K562 (cell line): ENCODE measurements at regions not wholly inside any gene's neighbourhood (a gene's known extent, or its start where the extent isn't known, plus 50 kb on each side); places are given as distances from the start of the nearest gene placed in this dataset.

ENCODE experiments used
- ATAC-seq: fragments of 200-7000 bp; cut with Tn5 transposase; 3 replicates; pipeline ENCODE4 v1.9.1; 2020; ENCODE audit warnings: moderate library complexity
- BruUV-seq: library from RNA; stranded (reverse); fragments of 400-500 nt; replicated peaks from 2 replicates; lab custom pipeline; 2021; lab: Mats Ljungman, UMichigan
- CTCF ChIA-PET: fragments of 300-600 bp; formaldehyde crosslinking; extraction: SDS; loops from one replicate; lab custom pipeline; 2021; ENCODE audit warnings: low intra/inter-chr PET ratio; lab: Yijun Ruan, JAX
- POLR2A ChIA-PET: fragments of 300-600, 350-650 bp; sonication (Branson Sonifier 250); formaldehyde crosslinking; extraction: SDS; loops from one replicate; lab custom pipeline; 2021; ENCODE audit warnings: antibody characterized with exemption, inconsistent platforms; lab: Yijun Ruan, JAX
- DNase-seq, 4 experiments: peaks; one replicate each; pipeline versions ENCODE4 v3.0.0 to v3.0.0-alpha.2; 2011 to 2018; ENCODE audit warnings: low spot score in 3 of 4, mixed read lengths in 3 of 4; ENCODE audit errors: extremely low read depth in 1 of 4
- FAIRE-seq: peaks from 2 replicates; lab custom pipeline; 2011; peaks lifted over from hg19 to GRCh38; lab: Jason Lieb, UNC
- H2AFZ ChIP-seq: 2 replicates; pipeline ENCODE4 v1.6.0; 2011; ENCODE audit warnings: low read depth, low read length, control low read depth, inconsistent platforms
- H3K27ac ChIP-seq: fragments of 200-600 bp; 3 replicates; pipeline ENCODE4 v1.8.0; 2011; ENCODE audit warnings: low read depth, mild to moderate bottlenecking, control low read depth, inconsistent platforms, low read length, moderate library complexity, mixed read lengths; ENCODE audit errors: extremely low read depth
- H3K27me3 ChIP-seq, 2 experiments: fragments of 300-600 bp in 1 of 2; 2 replicates in 1 of 2; 3 replicates in 1 of 2; pipeline versions ENCODE4 v1.6.0 to v1.8.0; 2011; ENCODE audit warnings: inconsistent platforms in 2 of 2, low read length in 2 of 2, mild to moderate bottlenecking in 1 of 2, mixed read lengths in 1 of 2, moderate library complexity in 1 of 2; ENCODE audit not compliant: control insufficient read depth in 2 of 2, insufficient read depth in 2 of 2
- H3K36me3 ChIP-seq: fragments of 300-600 bp; 3 replicates; pipeline ENCODE4 v1.8.0; 2011; ENCODE audit warnings: mild to moderate bottlenecking, low read length, inconsistent platforms; ENCODE audit not compliant: control insufficient read depth, insufficient read depth
- H3K4me1 ChIP-seq, 2 experiments: fragments of 200-600 bp in 1 of 2; replicated peaks in 1 of 2; 2 replicates in 1 of 2; 3 replicates in 1 of 2; pipeline versions ENCODE4 v1.5.1 to v1.8.0; 2011; ENCODE audit warnings: inconsistent platforms in 2 of 2, low read length in 2 of 2, mild to moderate bottlenecking in 1 of 2, mixed read lengths in 1 of 2, moderate library complexity in 1 of 2; ENCODE audit not compliant: control insufficient read depth in 2 of 2, insufficient read depth in 2 of 2
- H3K4me2 ChIP-seq: 2 replicates; pipeline ENCODE4 v1.6.1; 2011; ENCODE audit warnings: low read length, control low read depth, inconsistent platforms, mixed read lengths; ENCODE audit not compliant: insufficient read depth
- H3K4me3 ChIP-seq: fragments of 200-600 bp; sonication (generic), shearing (Covaris generic); 2 replicates; pipeline ENCODE4 v1.5.1; 2016; ENCODE audit warnings: control low read depth, inconsistent platforms
- H3K79me2 ChIP-seq: fragments of 200-600 bp; 3 replicates; pipeline ENCODE4 v1.8.0; 2011; ENCODE audit warnings: low read length, inconsistent platforms; ENCODE audit not compliant: control insufficient read depth, insufficient read depth
- H3K9ac ChIP-seq, 2 experiments: 2 replicates each; pipeline versions ENCODE4 v1.6.0 to v1.6.1; 2011; ENCODE audit warnings: low read depth in 2 of 2, low read length in 2 of 2, control low read depth in 1 of 2, inconsistent platforms in 1 of 2, mild to moderate bottlenecking in 1 of 2, mixed read lengths in 1 of 2; ENCODE audit not compliant: insufficient read depth in 1 of 2
- H3K9me1 ChIP-seq: one replicate; pipeline ENCODE4 v1.6.0; 2011; ENCODE audit warnings: inconsistent platforms, mild to moderate bottlenecking, low read length, moderate library complexity; ENCODE audit not compliant: control insufficient read depth, insufficient read depth
- H3K9me3 ChIP-seq: replicated peaks from 2 replicates; pipeline ENCODE4 v1.5.1; 2011; ENCODE audit warnings: low read depth, low read length, inconsistent platforms; ENCODE audit not compliant: control insufficient read depth, insufficient read depth
- H4K20me1 ChIP-seq: replicated peaks from 2 replicates; pipeline ENCODE4 v1.6.1; 2011; ENCODE audit warnings: low read length, inconsistent platforms, mixed read lengths; ENCODE audit not compliant: control insufficient read depth, insufficient read depth
- ATF7 ChIP-seq: fragments of 450-650 bp; IDR thresholded peaks from 2 replicates; pipeline ENCODE4 v1.7.1; 2014; ENCODE audit warnings: mild to moderate bottlenecking, moderate library complexity
- FIP1L1 ChIP-seq: fragments of 200-400 bp; formaldehyde crosslinking; IDR thresholded peaks from 2 replicates; pipeline ENCODE4 v1.6.1; 2018; ENCODE audit warnings: mild to moderate bottlenecking, low read depth, low read length; ENCODE audit not compliant: poor library complexity, severe bottlenecking
- KAT8 ChIP-seq: fragments of 450-650 bp; IDR thresholded peaks from 2 replicates; pipeline ENCODE4 v1.6.1; 2016; ENCODE audit warnings: low read depth, mild to moderate bottlenecking
- KLF13 ChIP-seq: fragments of 450-650 bp; IDR thresholded peaks from 2 replicates; pipeline ENCODE4 v1.6.1; 2016; ENCODE audit warnings: missing genetic modification characterization, low read depth, mild to moderate bottlenecking, missing compliant biosample characterization, moderate library complexity, borderline replicate concordance
- NCOA4 ChIP-seq: fragments of 450-650 bp; IDR thresholded peaks from 2 replicates; pipeline ENCODE4 v1.6.1; 2018; ENCODE audit warnings: mild to moderate bottlenecking; ENCODE audit not compliant: partially characterized antibody
- POLR2AphosphoS5 ChIP-seq: IDR thresholded peaks from 2 replicates; pipeline ENCODE4 v1.6.1; 2011; ENCODE audit warnings: mild to moderate bottlenecking, low read depth, low read length, moderate library complexity; ENCODE audit not compliant: control insufficient read depth, insufficient read depth
- SNIP1 ChIP-seq: fragments of 450-650 bp; IDR thresholded peaks from 2 replicates; pipeline ENCODE4 v1.7.1; 2017; ENCODE audit warnings: low read depth, mild to moderate bottlenecking
- SP1 ChIP-seq: sonication (generic); formaldehyde crosslinking; IDR thresholded peaks from 2 replicates; pipeline ENCODE4 v1.8.1; 2022; ENCODE audit warnings: mild to moderate bottlenecking, missing genetic modification reagents
- SREBF2 ChIP-seq: sonication (generic); formaldehyde crosslinking; IDR thresholded peaks from 2 replicates; pipeline ENCODE4 v1.4.0; 2020; ENCODE audit warnings: mild to moderate bottlenecking, missing genetic modification reagents
- SRSF1 ChIP-seq: fragments of 200-400 bp; formaldehyde crosslinking; IDR thresholded peaks from 2 replicates; pipeline ENCODE4 v1.6.1; 2017; ENCODE audit warnings: mild to moderate bottlenecking, low read depth, low read length, moderate library complexity
- TAF7 ChIP-seq: fragments of 450-650 bp; IDR thresholded peaks from 2 replicates; pipeline ENCODE4 v1.6.1; 2016; ENCODE audit warnings: missing genetic modification characterization, missing compliant biosample characterization
- TFAP4 ChIP-seq: sonication (generic); formaldehyde crosslinking; IDR thresholded peaks from 2 replicates; pipeline ENCODE4 v1.8.0; 2022; ENCODE audit warnings: missing genetic modification reagents, mild to moderate bottlenecking, moderate library complexity, borderline replicate concordance
- ZNF174 ChIP-seq: fragments of 250-450 bp; sonication (Bioruptor Pico); IDR thresholded peaks from 2 replicates; pipeline ENCODE4 v1.4.0; 2020; ENCODE audit warnings: mild to moderate bottlenecking
- ZNF695 ChIP-seq: fragments of 450-650 bp; formaldehyde crosslinking; IDR thresholded peaks from 2 replicates; pipeline ENCODE4 v1.4.0; 2020; ENCODE audit warnings: mild to moderate bottlenecking, moderate library complexity
- ZNF76 ChIP-seq: fragments of 250-450 bp; sonication (Bioruptor Pico); IDR thresholded peaks from 2 replicates; pipeline ENCODE4 v1.4.0; 2020; ENCODE audit warnings: mild to moderate bottlenecking, moderate library complexity, borderline replicate concordance
- WGBS: fragments of 100-300 bp; shearing (Covaris generic); methylation state at CpG from one replicate; pipeline ENCODE4 v1.1.6; 2016; ENCODE audit warnings: low coverage, mixed read lengths; ENCODE audit not compliant: insufficient coverage; ENCODE audit errors: missing lambda C conversion rate; 5-methylcytosine and 5-hydroxymethylcytosine counted together
- in situ Hi-C: fragments of 300-500 bp; cut with MboI; formaldehyde crosslinking; loops from 4 replicates; pipeline ENCODE4 v1.15.0; 2018; ENCODE audit warnings: inconsistent platforms, mixed read lengths
- intact Hi-C: fragments of 100-400 bp; cut with micrococcal nuclease; formaldehyde crosslinking; loops from 2 replicates; pipeline ENCODE4 v1.14.2; 2022
- TF ChIP-seq, protein P1 (sequence below): fragments of 450-650 bp; IDR thresholded peaks from 2 replicates; pipeline ENCODE4 v1.6.1; 2016; ENCODE audit warnings: low read depth

GRCh38 chr1:69320757-69321211 is 246.9 kb upstream of the LRRC7 start:
- DNase-seq (no peak), ATAC-seq (no peak), FAIRE-seq (no peak)
- Histone ChIP-seq H4K20me1 (no peaks in the 10 kb centered on the region), H3K4me1 (no peaks in the 10 kb centered on the region), H3K36me3 (no peaks in the 10 kb centered on the region), H3K27me3 (no peaks in the 10 kb centered on the region), H3K79me2 (no peaks in the 10 kb centered on the region), H3K4me2 (no peak overlapping the region), H3K9me3 (no peaks in the 10 kb centered on the region), H3K4me3 (no peak overlapping the region), H2AFZ (no peak overlapping the region), H3K27ac (no peak overlapping the region), H3K9ac (no peak overlapping the region), H3K9me1 (no peaks in the 10 kb centered on the region)
- POLR2A ChIA-PET: no interaction called here
- CTCF ChIA-PET: no interaction called here
- 0% methylated on average over 5 of the region's 5 CpGs for WGBS
- intact Hi-C loops (no loop called here), in situ Hi-C loops (no loop called here)
- BruUV-seq: no TSS peak
- TF ChIP-seq TFAP4: no peak
- TF ChIP-seq ATF7: no peak
- TF ChIP-seq, protein P1, sequence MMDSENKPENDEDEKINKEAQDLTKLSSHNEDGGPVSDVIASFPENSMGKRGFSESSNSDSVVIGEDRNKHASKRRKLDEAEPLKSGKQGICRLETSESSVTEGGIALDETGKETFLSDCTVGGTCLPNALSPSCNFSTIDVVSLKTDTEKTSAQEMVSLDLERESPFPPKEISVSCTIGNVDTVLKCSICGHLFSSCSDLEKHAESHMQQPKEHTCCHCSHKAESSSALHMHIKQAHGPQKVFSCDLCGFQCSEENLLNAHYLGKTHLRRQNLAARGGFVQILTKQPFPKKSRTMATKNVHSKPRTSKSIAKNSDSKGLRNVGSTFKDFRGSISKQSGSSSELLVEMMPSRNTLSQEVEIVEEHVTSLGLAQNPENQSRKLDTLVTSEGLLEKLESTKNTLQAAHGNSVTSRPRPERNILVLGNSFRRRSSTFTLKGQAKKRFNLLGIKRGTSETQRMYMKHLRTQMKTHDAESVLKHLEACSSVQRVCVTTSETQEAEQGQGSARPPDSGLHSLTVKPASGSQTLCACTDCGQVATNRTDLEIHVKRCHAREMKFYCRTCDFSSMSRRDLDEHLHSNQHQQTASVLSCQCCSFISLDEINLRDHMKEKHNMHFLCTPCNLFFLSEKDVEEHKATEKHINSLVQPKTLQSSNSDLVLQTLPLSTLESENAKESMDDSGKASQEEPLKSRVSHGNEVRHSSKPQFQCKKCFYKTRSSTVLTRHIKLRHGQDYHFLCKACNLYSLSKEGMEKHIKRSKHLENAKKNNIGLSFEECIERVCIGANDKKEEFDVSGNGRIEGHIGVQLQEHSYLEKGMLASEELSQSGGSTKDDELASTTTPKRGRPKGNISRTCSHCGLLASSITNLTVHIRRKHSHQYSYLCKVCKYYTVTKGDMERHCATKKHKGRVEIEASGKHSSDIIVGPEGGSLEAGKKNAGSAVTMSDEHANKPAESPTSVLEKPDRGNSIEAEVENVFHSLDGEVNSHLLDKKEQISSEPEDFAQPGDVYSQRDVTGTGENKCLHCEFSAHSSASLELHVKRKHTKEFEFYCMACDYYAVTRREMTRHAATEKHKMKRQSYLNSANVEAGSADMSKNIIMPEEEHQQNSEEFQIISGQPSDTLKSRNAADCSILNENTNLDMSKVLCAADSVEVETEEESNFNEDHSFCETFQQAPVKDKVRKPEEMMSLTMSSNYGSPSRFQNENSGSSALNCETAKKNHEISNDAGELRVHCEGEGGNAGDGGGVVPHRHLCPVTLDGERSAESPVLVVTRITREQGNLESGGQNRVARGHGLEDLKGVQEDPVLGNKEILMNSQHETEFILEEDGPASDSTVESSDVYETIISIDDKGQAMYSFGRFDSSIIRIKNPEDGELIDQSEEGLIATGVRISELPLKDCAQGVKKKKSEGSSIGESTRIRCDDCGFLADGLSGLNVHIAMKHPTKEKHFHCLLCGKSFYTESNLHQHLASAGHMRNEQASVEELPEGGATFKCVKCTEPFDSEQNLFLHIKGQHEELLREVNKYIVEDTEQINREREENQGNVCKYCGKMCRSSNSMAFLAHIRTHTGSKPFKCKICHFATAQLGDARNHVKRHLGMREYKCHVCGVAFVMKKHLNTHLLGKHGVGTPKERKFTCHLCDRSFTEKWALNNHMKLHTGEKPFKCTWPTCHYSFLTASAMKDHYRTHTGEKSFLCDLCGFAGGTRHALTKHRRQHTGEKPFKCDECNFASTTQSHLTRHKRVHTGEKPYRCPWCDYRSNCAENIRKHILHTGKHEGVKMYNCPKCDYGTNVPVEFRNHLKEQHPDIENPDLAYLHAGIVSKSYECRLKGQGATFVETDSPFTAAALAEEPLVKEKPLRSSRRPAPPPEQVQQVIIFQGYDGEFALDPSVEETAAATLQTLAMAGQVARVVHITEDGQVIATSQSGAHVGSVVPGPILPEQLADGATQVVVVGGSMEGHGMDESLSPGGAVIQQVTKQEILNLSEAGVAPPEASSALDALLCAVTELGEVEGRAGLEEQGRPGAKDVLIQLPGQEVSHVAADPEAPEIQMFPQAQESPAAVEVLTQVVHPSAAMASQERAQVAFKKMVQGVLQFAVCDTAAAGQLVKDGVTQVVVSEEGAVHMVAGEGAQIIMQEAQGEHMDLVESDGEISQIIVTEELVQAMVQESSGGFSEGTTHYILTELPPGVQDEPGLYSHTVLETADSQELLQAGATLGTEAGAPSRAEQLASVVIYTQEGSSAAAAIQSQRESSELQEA: no peak
- no peak for TF ChIP-seq ZNF76
- TF ChIP-seq ZNF695 (CRISPR knock-in tag): no peak
- TF ChIP-seq FIP1L1: no peak
- no peak for TF ChIP-seq NCOA4
- TF ChIP-seq ZNF174 (CRISPR knock-in tag): no peak
- no peak for TF ChIP-seq KAT8
- no peak for TF ChIP-seq SNIP1
- TF ChIP-seq KLF13: no peak
- TF ChIP-seq SRSF1: no peak
- no peak for TF ChIP-seq SREBF2 (CRISPR knock-in tag)
- no peak for TF ChIP-seq SP1 (CRISPR knock-in tag)
- TF ChIP-seq TAF7 (tag): no peak
- TF ChIP-seq POLR2AphosphoS5: no peak
